ENCODE measurements at regions not wholly inside any gene's neighbourhood (a gene's known extent, or its start where the extent isn't known, plus 50 kb on each side); places are given as distances from the start of the nearest gene placed in this dataset.
"Not testable (repeated sequence)": the region's sequence is repeated elsewhere in the genome, so short reads cannot be mapped to it uniquely, and the experiment has no call there.

GRCh38 chr16:65315081-65315780, 193.4 kb upstream of the CDH11 start:
- Histone ChIP-seq H3K4me1 (no peaks in the 10 kb centered on the region), H3K27ac (no peak overlapping the region), H3K36me3 (no peaks in the 10 kb centered on the region), H3K9me3 (no peaks in the 10 kb centered on the region), H3K27me3 (no peaks in the 10 kb centered on the region), H3K4me3 (no peak overlapping the region)
- no peak for TF ChIP-seq POLR2A (IDR thresholded peaks at IDR 0.05)
- TF ChIP-seq, protein P1, sequence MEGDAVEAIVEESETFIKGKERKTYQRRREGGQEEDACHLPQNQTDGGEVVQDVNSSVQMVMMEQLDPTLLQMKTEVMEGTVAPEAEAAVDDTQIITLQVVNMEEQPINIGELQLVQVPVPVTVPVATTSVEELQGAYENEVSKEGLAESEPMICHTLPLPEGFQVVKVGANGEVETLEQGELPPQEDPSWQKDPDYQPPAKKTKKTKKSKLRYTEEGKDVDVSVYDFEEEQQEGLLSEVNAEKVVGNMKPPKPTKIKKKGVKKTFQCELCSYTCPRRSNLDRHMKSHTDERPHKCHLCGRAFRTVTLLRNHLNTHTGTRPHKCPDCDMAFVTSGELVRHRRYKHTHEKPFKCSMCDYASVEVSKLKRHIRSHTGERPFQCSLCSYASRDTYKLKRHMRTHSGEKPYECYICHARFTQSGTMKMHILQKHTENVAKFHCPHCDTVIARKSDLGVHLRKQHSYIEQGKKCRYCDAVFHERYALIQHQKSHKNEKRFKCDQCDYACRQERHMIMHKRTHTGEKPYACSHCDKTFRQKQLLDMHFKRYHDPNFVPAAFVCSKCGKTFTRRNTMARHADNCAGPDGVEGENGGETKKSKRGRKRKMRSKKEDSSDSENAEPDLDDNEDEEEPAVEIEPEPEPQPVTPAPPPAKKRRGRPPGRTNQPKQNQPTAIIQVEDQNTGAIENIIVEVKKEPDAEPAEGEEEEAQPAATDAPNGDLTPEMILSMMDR (IDR thresholded peaks at IDR 0.05), result no peak
- DNase-seq, result no peak

GRCh38 chr16:65314627-65315008, 192.8 kb upstream of the CDH11 start:
- no peaks in the 10 kb centered on the region for H3K36me3 ChIP-seq
- H3K27me3 ChIP-seq, result no peaks in the 10 kb centered on the region
- no peak for TF ChIP-seq POLR2A (IDR thresholded peaks at IDR 0.05)
- TF ChIP-seq, protein P1 (IDR thresholded peaks at IDR 0.05), result no peak
- H3K9me3 ChIP-seq, result no peaks in the 10 kb centered on the region
- DNase-seq, result no peak
- no peak overlapping the region for H3K4me3 ChIP-seq
- no peaks in the 10 kb centered on the region for H3K4me1 ChIP-seq
- H3K27ac ChIP-seq, result no peak overlapping the region

DNA sequence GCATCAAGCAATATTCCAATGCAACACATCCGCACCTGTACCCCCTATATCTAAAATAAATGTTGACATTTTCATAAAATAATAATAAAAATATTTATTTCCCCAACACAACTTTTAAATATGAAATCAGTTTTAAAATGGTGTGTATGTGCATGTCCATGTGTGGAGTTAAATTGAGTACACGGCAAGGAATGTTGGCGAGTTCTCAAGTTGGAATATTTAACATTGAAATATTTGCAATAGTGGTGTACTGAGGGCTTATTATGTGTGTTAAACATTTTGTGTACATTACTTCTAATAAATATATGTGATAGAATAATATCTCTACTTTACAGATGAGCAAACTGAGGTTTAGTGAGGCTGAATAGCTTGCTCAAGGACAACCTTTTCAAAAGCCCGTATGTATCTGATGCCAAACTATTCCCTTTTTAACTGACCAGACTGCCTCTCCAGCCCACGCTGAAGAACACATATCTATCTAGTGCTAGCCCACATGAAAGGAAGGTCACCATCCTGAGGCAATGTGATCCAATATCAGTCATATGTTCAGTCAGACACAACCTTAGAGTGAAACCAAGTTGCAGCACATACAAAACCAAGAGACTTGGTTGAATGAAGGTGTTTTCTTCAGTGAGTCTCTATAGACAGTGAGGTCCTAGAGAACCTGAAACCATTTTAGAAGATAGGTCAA, 192.2 kb upstream of the CDH11 start:
- H3K4me1 ChIP-seq, result no peaks in the 10 kb centered on the region
- H3K27ac ChIP-seq, result no peak overlapping the region
- H3K4me3 ChIP-seq, result no peak overlapping the region
- no peaks in the 10 kb centered on the region for H3K27me3 ChIP-seq
- DNase-seq, result no peak
- no peaks in the 10 kb centered on the region for H3K36me3 ChIP-seq
- TF ChIP-seq POLR2A (IDR thresholded peaks at IDR 0.05), result no peak
- TF ChIP-seq, protein P1 (IDR thresholded peaks at IDR 0.05), result no peak
- H3K9me3 ChIP-seq, result no peaks in the 10 kb centered on the region

- Histone ChIP-seq H3K4me1 (no peaks in the 10 kb centered on the region), H3K27ac (no peak overlapping the region), H3K4me3 (no peak overlapping the region), H3K9me3 (no peaks in the 10 kb centered on the region), H3K36me3 (no peaks in the 10 kb centered on the region), H3K27me3 (no peaks in the 10 kb centered on the region)
- no peak for DNase-seq
- TF ChIP-seq POLR2A (IDR thresholded peaks at IDR 0.05), result no peak
- TF ChIP-seq, protein P1 (IDR thresholded peaks at IDR 0.05), result no peak
These were observed 190.9 kb upstream of the CDH11 start for GRCh38 chr16:65312795-65313194.

- DNase-seq, result no peak
- TF ChIP-seq POLR2A (IDR thresholded peaks at IDR 0.05), result no peak
- TF ChIP-seq, protein P1 (IDR thresholded peaks at IDR 0.05), result no peak
- H3K27ac ChIP-seq, result no peak overlapping the region
These were observed 190.2 kb upstream of the CDH11 start for GRCh38 chr16:65312071-65312470.

DNA sequence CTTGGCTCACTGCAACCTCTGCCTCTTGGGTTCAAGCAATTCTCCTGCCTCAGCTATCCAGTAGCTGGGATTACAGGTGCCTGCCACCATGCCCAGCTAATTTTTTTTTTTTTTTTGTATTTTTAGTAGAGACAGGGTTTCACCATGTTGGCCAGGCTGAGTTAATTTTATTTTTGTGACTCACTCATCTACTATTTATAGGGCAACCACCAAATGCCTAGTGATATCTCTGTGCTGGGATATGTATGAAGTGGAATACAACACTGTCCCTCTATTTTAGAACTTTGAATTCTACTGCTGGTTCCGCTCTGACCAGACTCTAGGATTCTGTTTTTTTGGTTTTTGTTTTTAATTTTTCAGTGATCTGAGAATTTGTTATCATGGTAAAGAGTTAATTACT, 188.6 kb upstream of the CDH11 start:
- not testable (repeated sequence) for H3K27me3 ChIP-seq, H3K4me3 ChIP-seq, H3K27ac ChIP-seq, H3K9me3 ChIP-seq, DNase-seq, H3K36me3 ChIP-seq, H3K4me1 ChIP-seq

More at GRCh38 chr16:65312071-65312470, 190.2 kb upstream of the CDH11 start:
- H3K4me3 ChIP-seq, result no peak overlapping the region
- no peaks in the 10 kb centered on the region for H3K36me3 ChIP-seq
- H3K27me3 ChIP-seq, result no peaks in the 10 kb centered on the region
- H3K9me3 ChIP-seq, result no peaks in the 10 kb centered on the region
- H3K4me1 ChIP-seq, result no peaks in the 10 kb centered on the region

All from Peyer's patch (tissue), 4 donors.